Thyroid gland (tissue), 4 donors: ENCODE measurements at regions not wholly inside any gene's neighbourhood (a gene's known extent, or its start where the extent isn't known, plus 50 kb on each side); places are given as distances from the start of the nearest gene placed in this dataset.

Source experiments
- POLR2A ChIP-seq, 2 donors: fragments of 450-650 bp; IDR thresholded peaks; one replicate each; pipeline ENCODE4 v1.6.1; 2017; ENCODE audit warnings: antibody characterized with exemption in 2 of 2, mild to moderate bottlenecking in 2 of 2, moderate library complexity in 1 of 2
- TF ChIP-seq, protein P1 (sequence below), 6 experiments: fragments of 200-600 bp in 3 of 6; fragments of 450-650 bp in 3 of 6; sonication (generic) in 3 of 6; IDR thresholded peaks; one replicate each; pipeline ENCODE4 v1.5.1; 2016 to 2019; ENCODE audit warnings: antibody characterized with exemption in 6 of 6, mild to moderate bottlenecking in 2 of 6, inconsistent platforms in 1 of 6, moderate library complexity in 1 of 6

DNA sequence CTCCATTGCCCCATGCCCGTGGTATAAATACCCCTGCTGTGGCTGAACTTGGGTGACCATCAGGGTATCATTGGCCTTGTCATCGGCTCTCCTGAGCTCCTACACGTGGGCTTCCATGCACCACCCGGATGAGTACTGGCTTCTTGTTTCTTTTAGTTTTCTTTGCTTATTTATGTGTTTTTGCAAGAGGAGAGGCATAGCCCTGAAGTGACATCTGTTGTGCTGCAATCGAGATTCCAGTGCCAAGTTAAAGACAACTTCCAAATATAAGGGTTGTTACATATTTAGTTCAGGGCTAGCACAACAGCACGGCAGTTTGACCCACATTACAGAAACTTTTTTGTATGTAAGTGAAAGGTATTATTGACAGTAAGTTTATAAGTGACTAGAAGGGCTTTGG is 1087.1 kb downstream of the TBC1D22A start:
- TF ChIP-seq, protein P1, sequence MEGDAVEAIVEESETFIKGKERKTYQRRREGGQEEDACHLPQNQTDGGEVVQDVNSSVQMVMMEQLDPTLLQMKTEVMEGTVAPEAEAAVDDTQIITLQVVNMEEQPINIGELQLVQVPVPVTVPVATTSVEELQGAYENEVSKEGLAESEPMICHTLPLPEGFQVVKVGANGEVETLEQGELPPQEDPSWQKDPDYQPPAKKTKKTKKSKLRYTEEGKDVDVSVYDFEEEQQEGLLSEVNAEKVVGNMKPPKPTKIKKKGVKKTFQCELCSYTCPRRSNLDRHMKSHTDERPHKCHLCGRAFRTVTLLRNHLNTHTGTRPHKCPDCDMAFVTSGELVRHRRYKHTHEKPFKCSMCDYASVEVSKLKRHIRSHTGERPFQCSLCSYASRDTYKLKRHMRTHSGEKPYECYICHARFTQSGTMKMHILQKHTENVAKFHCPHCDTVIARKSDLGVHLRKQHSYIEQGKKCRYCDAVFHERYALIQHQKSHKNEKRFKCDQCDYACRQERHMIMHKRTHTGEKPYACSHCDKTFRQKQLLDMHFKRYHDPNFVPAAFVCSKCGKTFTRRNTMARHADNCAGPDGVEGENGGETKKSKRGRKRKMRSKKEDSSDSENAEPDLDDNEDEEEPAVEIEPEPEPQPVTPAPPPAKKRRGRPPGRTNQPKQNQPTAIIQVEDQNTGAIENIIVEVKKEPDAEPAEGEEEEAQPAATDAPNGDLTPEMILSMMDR (IDR thresholded peaks at IDR 0.05) = no peak
- no peak for TF ChIP-seq POLR2A (IDR thresholded peaks at IDR 0.05)
